GM23338 (cell line): ENCODE measurements at regions not wholly inside any gene's neighbourhood (a gene's known extent, or its start where the extent isn't known, plus 50 kb on each side); places are given as distances from the start of the nearest gene placed in this dataset.

Experiments used
- ATAC-seq: fragments of 200-7000 bp; cut with Tn5 transposase; 3 replicates; pipeline ENCODE4 v1.9.1; 2020
- DNase-seq: peaks from one replicate; pipeline ENCODE4 v3.0.0-alpha.2; 2015; ENCODE audit warnings: low spot score
- H2AFZ ChIP-seq: fragments of 200-600 bp; sonication (generic); 2 replicates; pipeline ENCODE4 v1.8.0; 2016; ENCODE audit warnings: antibody characterized with exemption, mild to moderate bottlenecking, moderate library complexity
- H3F3A ChIP-seq: fragments of 200-600 bp; sonication (generic); replicated peaks from 2 replicates; pipeline ENCODE4 v1.8.0; 2017; ENCODE audit warnings: antibody characterized with exemption, mixed run types, low read depth
- H3K27ac ChIP-seq: fragments of 200-600 bp; sonication (generic); 2 replicates; pipeline ENCODE4 v1.6.1; 2016; ENCODE audit warnings: low read depth
- H3K27me3 ChIP-seq: fragments of 200-600 bp; sonication (generic); 2 replicates; pipeline ENCODE4 v1.8.0; 2016; ENCODE audit warnings: mild to moderate bottlenecking, mixed run types, moderate library complexity; ENCODE audit not compliant: insufficient read depth
- H3K36me3 ChIP-seq: fragments of 200-600 bp; sonication (generic); 2 replicates; pipeline ENCODE4 v1.8.0; 2016; ENCODE audit warnings: mild to moderate bottlenecking; ENCODE audit not compliant: insufficient read depth
- H3K4me1 ChIP-seq: fragments of 200-600 bp; sonication (generic); 2 replicates; pipeline ENCODE4 v1.8.0; 2016; ENCODE audit warnings: mild to moderate bottlenecking, moderate library complexity; ENCODE audit not compliant: insufficient read depth
- H3K4me2 ChIP-seq: fragments of 200-600 bp; sonication (generic); 2 replicates; pipeline ENCODE4 v1.7.1; 2017; ENCODE audit warnings: mixed run types
- H3K4me3 ChIP-seq: fragments of 200-600 bp; sonication (generic); 2 replicates; pipeline ENCODE4 v1.6.1; 2016; ENCODE audit warnings: mixed run types
- H3K79me2 ChIP-seq: fragments of 200-600 bp; sonication (generic); replicated peaks from 2 replicates; pipeline ENCODE4 v1.8.0; 2017; ENCODE audit warnings: mild to moderate bottlenecking; ENCODE audit not compliant: insufficient read depth
- H3K9me2 ChIP-seq: fragments of 200-600 bp; sonication (generic); 2 replicates; pipeline ENCODE4 v1.8.0; 2017; ENCODE audit not compliant: insufficient read depth
- H4K20me1 ChIP-seq: fragments of 200-600 bp; sonication (generic); replicated peaks from 2 replicates; pipeline ENCODE4 v1.8.0; 2017; ENCODE audit warnings: mild to moderate bottlenecking; ENCODE audit not compliant: insufficient read depth
- H3K27ac Mint-ChIP-seq: 2 replicates; pipeline ENCODE4 v1.8.0; 2020; ENCODE audit warnings: inconsistent platforms, mild to moderate bottlenecking, moderate library complexity, mixed read lengths
- H3K27me3 Mint-ChIP-seq: 3 replicates; pipeline ENCODE4 v1.8.0; 2022; ENCODE audit warnings: low read depth, mild to moderate bottlenecking, moderate library complexity, mixed read lengths, inconsistent platforms; ENCODE audit not compliant: insufficient read depth, poor library complexity
- H3K36me3 Mint-ChIP-seq: 3 replicates; pipeline ENCODE4 v1.8.0; 2021; ENCODE audit warnings: low read depth, mild to moderate bottlenecking, inconsistent platforms, moderate library complexity, mixed read lengths
- H3K4me1 Mint-ChIP-seq: 3 replicates; pipeline ENCODE4 v1.8.0; 2020; ENCODE audit warnings: mild to moderate bottlenecking, inconsistent platforms, mixed read lengths
- H3K4me3 Mint-ChIP-seq: 3 replicates; pipeline ENCODE4 v1.8.0; 2021; ENCODE audit warnings: moderate library complexity, mild to moderate bottlenecking, inconsistent platforms, mixed read lengths
- H3K9me3 Mint-ChIP-seq: 3 replicates; pipeline ENCODE4 v1.8.0; 2020; ENCODE audit warnings: moderate library complexity, mild to moderate bottlenecking, inconsistent platforms, mixed read lengths
- CREB1 ChIP-seq: fragments of 250-450 bp; sonication (Bioruptor Pico); IDR thresholded peaks from 2 replicates; pipeline ENCODE4 v1.5.0; 2020; ENCODE audit warnings: low read depth, mild to moderate bottlenecking, moderate library complexity
- EZH2 ChIP-seq: fragments of 200-600 bp; sonication (generic); IDR thresholded peaks from one replicate; pipeline ENCODE4 v1.8.0; 2017; ENCODE audit warnings: antibody characterized with exemption, mild to moderate bottlenecking, low read depth; ENCODE audit not compliant: unreplicated experiment
- JUNB ChIP-seq: IDR thresholded peaks from one replicate; pipeline ENCODE4 v1.6.1; 2016; ENCODE audit warnings: antibody characterized with exemption; ENCODE audit not compliant: unreplicated experiment
- TF ChIP-seq, protein P1 (sequence below): fragments of 250-450 bp; sonication (Bioruptor Pico); IDR thresholded peaks from 2 replicates; pipeline ENCODE4 v1.5.0; 2020; ENCODE audit warnings: mild to moderate bottlenecking, moderate library complexity

GRCh38 chr7:81583882-81584533 lies 185.8 kb downstream of the HGF start:
- no peak overlapping the region for H2AFZ ChIP-seq
- no peaks in the 10 kb centered on the region for H3K36me3 Mint-ChIP-seq
- H3K27me3 Mint-ChIP-seq = peaks cover 2% of the 10 kb centered on the region
- no peaks in the 10 kb centered on the region for H3K4me1 Mint-ChIP-seq
- no peaks in the 10 kb centered on the region for H3F3A ChIP-seq
- H3K9me3 Mint-ChIP-seq = no peaks in the 10 kb centered on the region
- no peaks in the 10 kb centered on the region for H4K20me1 ChIP-seq
- H3K36me3 ChIP-seq = no peaks in the 10 kb centered on the region
- H3K4me1 ChIP-seq = no peaks in the 10 kb centered on the region
- H3K27ac ChIP-seq = no peak overlapping the region
- no peak overlapping the region for H3K4me2 ChIP-seq
- H3K27ac Mint-ChIP-seq = no peak overlapping the region
- no peaks in the 10 kb centered on the region for H3K79me2 ChIP-seq
- no peak for ATAC-seq
- TF ChIP-seq, protein P1, sequence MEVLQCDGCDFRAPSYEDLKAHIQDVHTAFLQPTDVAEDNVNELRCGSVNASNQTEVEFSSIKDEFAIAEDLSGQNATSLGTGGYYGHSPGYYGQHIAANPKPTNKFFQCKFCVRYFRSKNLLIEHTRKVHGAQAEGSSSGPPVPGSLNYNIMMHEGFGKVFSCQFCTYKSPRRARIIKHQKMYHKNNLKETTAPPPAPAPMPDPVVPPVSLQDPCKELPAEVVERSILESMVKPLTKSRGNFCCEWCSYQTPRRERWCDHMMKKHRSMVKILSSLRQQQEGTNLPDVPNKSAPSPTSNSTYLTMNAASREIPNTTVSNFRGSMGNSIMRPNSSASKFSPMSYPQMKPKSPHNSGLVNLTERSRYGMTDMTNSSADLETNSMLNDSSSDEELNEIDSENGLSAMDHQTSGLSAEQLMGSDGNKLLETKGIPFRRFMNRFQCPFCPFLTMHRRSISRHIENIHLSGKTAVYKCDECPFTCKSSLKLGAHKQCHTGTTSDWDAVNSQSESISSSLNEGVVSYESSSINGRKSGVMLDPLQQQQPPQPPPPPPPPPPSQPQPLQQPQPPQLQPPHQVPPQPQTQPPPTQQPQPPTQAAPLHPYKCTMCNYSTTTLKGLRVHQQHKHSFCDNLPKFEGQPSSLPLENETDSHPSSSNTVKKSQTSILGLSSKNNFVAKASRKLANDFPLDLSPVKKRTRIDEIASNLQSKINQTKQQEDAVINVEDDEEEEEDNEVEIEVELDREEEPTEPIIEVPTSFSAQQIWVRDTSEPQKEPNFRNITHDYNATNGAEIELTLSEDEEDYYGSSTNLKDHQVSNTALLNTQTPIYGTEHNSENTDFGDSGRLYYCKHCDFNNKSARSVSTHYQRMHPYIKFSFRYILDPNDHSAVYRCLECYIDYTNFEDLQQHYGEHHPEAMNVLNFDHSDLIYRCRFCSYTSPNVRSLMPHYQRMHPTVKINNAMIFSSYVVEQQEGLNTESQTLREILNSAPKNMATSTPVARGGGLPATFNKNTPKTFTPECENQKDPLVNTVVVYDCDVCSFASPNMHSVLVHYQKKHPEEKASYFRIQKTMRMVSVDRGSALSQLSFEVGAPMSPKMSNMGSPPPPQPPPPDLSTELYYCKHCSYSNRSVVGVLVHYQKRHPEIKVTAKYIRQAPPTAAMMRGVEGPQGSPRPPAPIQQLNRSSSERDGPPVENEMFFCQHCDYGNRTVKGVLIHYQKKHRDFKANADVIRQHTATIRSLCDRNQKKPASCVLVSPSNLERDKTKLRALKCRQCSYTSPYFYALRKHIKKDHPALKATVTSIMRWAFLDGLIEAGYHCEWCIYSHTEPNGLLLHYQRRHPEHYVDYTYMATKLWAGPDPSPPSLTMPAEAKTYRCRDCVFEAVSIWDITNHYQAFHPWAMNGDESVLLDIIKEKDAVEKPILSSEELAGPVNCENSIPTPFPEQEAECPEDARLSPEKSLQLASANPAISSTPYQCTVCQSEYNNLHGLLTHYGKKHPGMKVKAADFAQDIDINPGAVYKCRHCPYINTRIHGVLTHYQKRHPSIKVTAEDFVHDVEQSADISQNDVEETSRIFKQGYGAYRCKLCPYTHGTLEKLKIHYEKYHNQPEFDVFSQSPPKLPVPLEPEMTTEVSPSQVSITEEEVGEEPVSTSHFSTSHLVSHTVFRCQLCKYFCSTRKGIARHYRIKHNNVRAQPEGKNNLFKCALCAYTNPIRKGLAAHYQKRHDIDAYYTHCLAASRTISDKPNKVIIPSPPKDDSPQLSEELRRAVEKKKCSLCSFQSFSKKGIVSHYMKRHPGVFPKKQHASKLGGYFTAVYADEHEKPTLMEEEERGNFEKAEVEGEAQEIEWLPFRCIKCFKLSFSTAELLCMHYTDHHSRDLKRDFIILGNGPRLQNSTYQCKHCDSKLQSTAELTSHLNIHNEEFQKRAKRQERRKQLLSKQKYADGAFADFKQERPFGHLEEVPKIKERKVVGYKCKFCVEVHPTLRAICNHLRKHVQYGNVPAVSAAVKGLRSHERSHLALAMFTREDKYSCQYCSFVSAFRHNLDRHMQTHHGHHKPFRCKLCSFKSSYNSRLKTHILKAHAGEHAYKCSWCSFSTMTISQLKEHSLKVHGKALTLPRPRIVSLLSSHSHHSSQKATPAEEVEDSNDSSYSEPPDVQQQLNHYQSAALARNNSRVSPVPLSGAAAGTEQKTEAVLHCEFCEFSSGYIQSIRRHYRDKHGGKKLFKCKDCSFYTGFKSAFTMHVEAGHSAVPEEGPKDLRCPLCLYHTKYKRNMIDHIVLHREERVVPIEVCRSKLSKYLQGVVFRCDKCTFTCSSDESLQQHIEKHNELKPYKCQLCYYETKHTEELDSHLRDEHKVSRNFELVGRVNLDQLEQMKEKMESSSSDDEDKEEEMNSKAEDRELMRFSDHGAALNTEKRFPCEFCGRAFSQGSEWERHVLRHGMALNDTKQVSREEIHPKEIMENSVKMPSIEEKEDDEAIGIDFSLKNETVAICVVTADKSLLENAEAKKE (CRISPR knock-in tag) = no peak
- TF ChIP-seq CREB1 (CRISPR knock-in tag) = no peak
- no peak for TF ChIP-seq EZH2
- DNase-seq = no peak
- no peak overlapping the region for H3K4me3 ChIP-seq
- no peak overlapping the region for H3K4me3 Mint-ChIP-seq
- no peaks in the 10 kb centered on the region for H3K27me3 ChIP-seq
- peaks cover 3% of the 10 kb centered on the region; the same call in 1 of the 2 replicates for H3K9me2 ChIP-seq

DNA sequence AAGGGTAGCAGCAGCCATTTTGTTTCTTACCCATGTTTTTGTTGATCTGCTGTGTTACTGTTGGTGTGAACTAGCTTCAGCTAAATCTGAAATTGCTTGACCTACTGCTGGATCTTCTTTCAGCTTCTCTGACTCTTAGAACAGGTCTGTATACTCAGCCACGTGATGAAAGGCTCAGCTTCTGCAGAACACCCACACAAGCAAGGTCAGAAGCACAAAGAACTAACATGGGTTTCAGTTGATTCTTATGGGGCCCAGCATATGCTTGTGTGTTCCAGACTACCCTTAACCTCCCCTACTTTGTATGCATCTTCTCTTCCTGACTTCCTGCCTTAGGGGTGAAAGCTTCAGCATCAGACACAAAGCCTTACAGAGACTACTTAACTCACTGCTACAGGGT lies 186.8 kb downstream of the HGF start:
- DNase-seq (no peak), ATAC-seq (no peak)
- Histone ChIP-seq H4K20me1 (no peaks in the 10 kb centered on the region), H3F3A (no peaks in the 10 kb centered on the region), H3K27ac (no peak overlapping the region), H2AFZ (peak overlapping the region; percentile 74), H3K36me3 (no peaks in the 10 kb centered on the region), H3K4me3 (no peak overlapping the region), H3K27me3 (no peaks in the 10 kb centered on the region), H3K4me2 (no peak overlapping the region), H3K79me2 (no peaks in the 10 kb centered on the region), H3K4me1 (no peaks in the 10 kb centered on the region), H3K9me2 (peaks cover 3% of the 10 kb centered on the region; the same call in 1 of the 2 replicates)
- Mint-ChIP-seq H3K36me3 (no peaks in the 10 kb centered on the region), H3K9me3 (no peaks in the 10 kb centered on the region), H3K27me3 (peaks cover 2% of the 10 kb centered on the region), H3K4me1 (no peaks in the 10 kb centered on the region), H3K4me3 (no peak overlapping the region), H3K27ac (no peak overlapping the region)
- TF ChIP-seq, protein P1 (CRISPR knock-in tag) = no peak
- TF ChIP-seq JUNB = no peak
